Neural cell (in vitro differentiated cells): ENCODE measurements at regions not wholly inside any gene's neighbourhood (a gene's known extent, or its start where the extent isn't known, plus 50 kb on each side); places are given as distances from the start of the nearest gene placed in this dataset.

ENCODE experiments used
- H2AFZ ChIP-seq: fragments of 200-600, 300-800 bp; sonication (generic), shearing (Covaris generic); 2 replicates; pipeline ENCODE4 v1.6.0; 2014; ENCODE audit warnings: low read depth, mild to moderate bottlenecking, antibody characterized with exemption, low read length, moderate library complexity
- H3F3A ChIP-seq: fragments of 200-600 bp; shearing (Covaris generic); 2 replicates; pipeline ENCODE4 v1.6.1; 2016; ENCODE audit warnings: mild to moderate bottlenecking, moderate library complexity, mixed read lengths, antibody characterized with exemption, low read length; ENCODE audit not compliant: insufficient read depth, poor library complexity, severe bottlenecking
- H3K27ac ChIP-seq: fragments of 200-600, 300-800 bp; sonication (generic), shearing (Covaris generic); 2 replicates; pipeline ENCODE4 v1.5.1; 2014; ENCODE audit warnings: mild to moderate bottlenecking, low read length, moderate library complexity
- H3K27me3 ChIP-seq: fragments of 300-800, 200-600 bp; sonication (generic), shearing (Covaris generic); 2 replicates; pipeline ENCODE4 v1.6.0; 2014; ENCODE audit warnings: mild to moderate bottlenecking, low read depth, low read length, moderate library complexity; ENCODE audit not compliant: insufficient read depth
- H3K36me3 ChIP-seq: fragments of 300-800, 200-600 bp; sonication (generic), shearing (Covaris generic); 2 replicates; pipeline ENCODE4 v1.5.1; 2014; ENCODE audit warnings: mild to moderate bottlenecking, antibody characterized with exemption, low read length, moderate library complexity; ENCODE audit not compliant: insufficient read depth
- H3K4me2 ChIP-seq: fragments of 300-800, 200-600 bp; sonication (generic), shearing (Covaris generic); 2 replicates; pipeline ENCODE4 v1.6.0; 2014; ENCODE audit warnings: mild to moderate bottlenecking, low read length
- H3K4me3 ChIP-seq: fragments of 300-800, 200-600 bp; sonication (generic), shearing (Covaris generic); 2 replicates; pipeline ENCODE4 v1.5.1; 2014; ENCODE audit warnings: mild to moderate bottlenecking, low read length, moderate library complexity
- H3K79me2 ChIP-seq: fragments of 200-600 bp; shearing (Covaris generic); replicated peaks from 2 replicates; pipeline ENCODE4 v1.6.0; 2014; ENCODE audit warnings: mild to moderate bottlenecking, low read length, moderate library complexity; ENCODE audit not compliant: insufficient read depth
- H3K9ac ChIP-seq: fragments of 300-800, 200-600 bp; sonication (generic), shearing (Covaris generic); 2 replicates; pipeline ENCODE4 v1.6.1; 2016; ENCODE audit warnings: mild to moderate bottlenecking, low read length, mixed read lengths
- H3K9me2 ChIP-seq: fragments of 200-600 bp; shearing (Covaris generic); 2 replicates; pipeline ENCODE4 v1.6.1; 2016; ENCODE audit warnings: mild to moderate bottlenecking, low read length, mixed read lengths; ENCODE audit not compliant: insufficient read depth
- H3K9me3 ChIP-seq: fragments of 200-600, 300-800 bp; sonication (generic), shearing (Covaris generic); 2 replicates; pipeline ENCODE4 v1.6.1; 2016; ENCODE audit warnings: mild to moderate bottlenecking, mixed run types, low read length, moderate library complexity, mixed read lengths
- H4K20me1 ChIP-seq: fragments of 200-600 bp; shearing (Covaris generic); 2 replicates; pipeline ENCODE4 v1.6.1; 2016; ENCODE audit warnings: mild to moderate bottlenecking, mixed run types; ENCODE audit not compliant: insufficient read depth
- CTCF ChIP-seq: fragments of 450-650 bp; IDR thresholded peaks from 2 replicates; pipeline ENCODE4 v1.5.1; 2014; ENCODE audit warnings: antibody characterized with exemption, mild to moderate bottlenecking, moderate library complexity; ENCODE audit not compliant: poor library complexity, severe bottlenecking
- EP300 ChIP-seq: fragments of 450-650 bp; conservative IDR thresholded peaks from 2 replicates; pipeline ENCODE4 v1.6.1; 2014; ENCODE audit warnings: antibody characterized with exemption, mild to moderate bottlenecking, moderate library complexity; ENCODE audit not compliant: poor library complexity, severe bottlenecking
- EZH2 ChIP-seq: fragments of 200-600, 300-800 bp; shearing (Covaris generic), sonication (generic); IDR thresholded peaks from 2 replicates; pipeline ENCODE4 v1.6.1; 2014; ENCODE audit warnings: antibody characterized with exemption, low read length, borderline replicate concordance, mild to moderate bottlenecking; ENCODE audit not compliant: insufficient read depth, poor library complexity, severe bottlenecking
- MXI1 ChIP-seq: fragments of 450-650 bp; conservative IDR thresholded peaks from 2 replicates; pipeline ENCODE4 v1.6.1; 2014; ENCODE audit warnings: antibody characterized with exemption, mild to moderate bottlenecking; ENCODE audit not compliant: poor library complexity, severe bottlenecking
- POLR2AphosphoS5 ChIP-seq: IDR thresholded peaks from 2 replicates; pipeline ENCODE4 v1.6.1; 2012
- RAD21 ChIP-seq: fragments of 450-650 bp; conservative IDR thresholded peaks from 2 replicates; pipeline ENCODE4 v1.6.1; 2014; ENCODE audit warnings: antibody characterized with exemption, mild to moderate bottlenecking, moderate library complexity
- SMC3 ChIP-seq: fragments of 450-650 bp; conservative IDR thresholded peaks from 2 replicates; pipeline ENCODE4 v1.6.1; 2014; ENCODE audit warnings: antibody characterized with exemption, mild to moderate bottlenecking, moderate library complexity; ENCODE audit not compliant: poor library complexity
- TAF1 ChIP-seq: IDR thresholded peaks from 2 replicates; pipeline ENCODE4 v1.6.1; 2012; ENCODE audit warnings: low read depth
- TF ChIP-seq, protein P1 (sequence below): IDR thresholded peaks from 2 replicates; pipeline ENCODE4 v1.6.1; 2012; ENCODE audit warnings: borderline replicate concordance

DNA sequence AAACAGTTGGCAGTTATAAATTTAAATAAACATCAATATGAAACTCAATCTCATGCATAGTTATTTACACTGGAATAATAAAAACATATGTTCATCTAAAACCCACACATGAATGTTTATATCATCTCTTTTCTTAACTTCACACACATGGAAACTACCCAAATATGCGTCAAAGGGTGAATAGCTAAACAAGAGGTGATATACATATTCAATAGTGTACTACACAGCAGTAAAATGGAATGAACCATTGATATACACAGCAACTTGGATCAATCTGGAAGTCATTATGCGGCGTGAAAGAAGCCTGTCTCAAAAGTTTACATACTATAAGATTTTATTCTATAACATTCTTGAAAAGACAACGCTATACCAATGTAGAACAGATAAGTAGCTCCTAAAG lies 282.5 kb upstream of the POM121L12 start:
- TF ChIP-seq POLR2AphosphoS5 (no peak), RAD21 (no peak)

DNA sequence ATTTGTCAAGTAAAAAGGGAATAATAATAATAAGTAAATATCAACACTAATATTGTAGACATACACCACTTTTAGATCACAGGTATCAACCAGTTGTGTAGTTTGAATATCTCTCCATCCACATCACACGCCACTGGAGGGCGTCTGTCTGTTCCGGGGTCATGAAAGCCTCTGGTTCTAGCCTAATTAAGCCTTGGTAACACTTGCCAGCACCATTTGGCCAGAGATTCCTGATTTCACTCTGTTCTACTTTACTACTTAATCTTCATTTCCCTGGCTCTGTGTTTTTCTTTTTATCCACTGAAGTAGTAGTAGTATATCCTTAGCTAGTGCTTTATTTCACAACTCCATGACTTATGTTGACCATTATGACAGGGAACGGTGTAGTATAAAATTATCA lies 285.6 kb upstream of the POM121L12 start:
- no peak for TF ChIP-seq TAF1
- no peak for TF ChIP-seq RAD21
- TF ChIP-seq CTCF, result no peak
- no peak for TF ChIP-seq MXI1
- TF ChIP-seq EZH2, result no peak
- TF ChIP-seq SMC3, result no peak
- TF ChIP-seq POLR2AphosphoS5, result no peak
- TF ChIP-seq, protein P1, sequence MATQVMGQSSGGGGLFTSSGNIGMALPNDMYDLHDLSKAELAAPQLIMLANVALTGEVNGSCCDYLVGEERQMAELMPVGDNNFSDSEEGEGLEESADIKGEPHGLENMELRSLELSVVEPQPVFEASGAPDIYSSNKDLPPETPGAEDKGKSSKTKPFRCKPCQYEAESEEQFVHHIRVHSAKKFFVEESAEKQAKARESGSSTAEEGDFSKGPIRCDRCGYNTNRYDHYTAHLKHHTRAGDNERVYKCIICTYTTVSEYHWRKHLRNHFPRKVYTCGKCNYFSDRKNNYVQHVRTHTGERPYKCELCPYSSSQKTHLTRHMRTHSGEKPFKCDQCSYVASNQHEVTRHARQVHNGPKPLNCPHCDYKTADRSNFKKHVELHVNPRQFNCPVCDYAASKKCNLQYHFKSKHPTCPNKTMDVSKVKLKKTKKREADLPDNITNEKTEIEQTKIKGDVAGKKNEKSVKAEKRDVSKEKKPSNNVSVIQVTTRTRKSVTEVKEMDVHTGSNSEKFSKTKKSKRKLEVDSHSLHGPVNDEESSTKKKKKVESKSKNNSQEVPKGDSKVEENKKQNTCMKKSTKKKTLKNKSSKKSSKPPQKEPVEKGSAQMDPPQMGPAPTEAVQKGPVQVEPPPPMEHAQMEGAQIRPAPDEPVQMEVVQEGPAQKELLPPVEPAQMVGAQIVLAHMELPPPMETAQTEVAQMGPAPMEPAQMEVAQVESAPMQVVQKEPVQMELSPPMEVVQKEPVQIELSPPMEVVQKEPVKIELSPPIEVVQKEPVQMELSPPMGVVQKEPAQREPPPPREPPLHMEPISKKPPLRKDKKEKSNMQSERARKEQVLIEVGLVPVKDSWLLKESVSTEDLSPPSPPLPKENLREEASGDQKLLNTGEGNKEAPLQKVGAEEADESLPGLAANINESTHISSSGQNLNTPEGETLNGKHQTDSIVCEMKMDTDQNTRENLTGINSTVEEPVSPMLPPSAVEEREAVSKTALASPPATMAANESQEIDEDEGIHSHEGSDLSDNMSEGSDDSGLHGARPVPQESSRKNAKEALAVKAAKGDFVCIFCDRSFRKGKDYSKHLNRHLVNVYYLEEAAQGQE, result no peak
- no peak for TF ChIP-seq EP300
- Histone ChIP-seq H4K20me1 (no peaks in the 10 kb centered on the region), H3F3A (no peaks in the 10 kb centered on the region), H3K4me2 (no peak overlapping the region), H3K9ac (no peak overlapping the region), H3K79me2 (no peaks in the 10 kb centered on the region), H3K27me3 (no peaks in the 10 kb centered on the region), H3K36me3 (no peaks in the 10 kb centered on the region), H3K27ac (no peak overlapping the region), H3K9me2 (no peaks in the 10 kb centered on the region), H2AFZ (no peak overlapping the region), H3K4me3 (no peak overlapping the region), H3K9me3 (no peaks in the 10 kb centered on the region)

More for the DNA sequence above, 282.5 kb upstream of the POM121L12 start:
- no peaks in the 10 kb centered on the region for H3K36me3 ChIP-seq
- H4K20me1 ChIP-seq, result no peaks in the 10 kb centered on the region
- no peak overlapping the region for H3K4me2 ChIP-seq
- no peak overlapping the region for H3K9ac ChIP-seq
- H3K27me3 ChIP-seq, result no peaks in the 10 kb centered on the region
- H3K4me3 ChIP-seq, result no peak overlapping the region
- H3K79me2 ChIP-seq, result no peaks in the 10 kb centered on the region
- H3F3A ChIP-seq, result no peaks in the 10 kb centered on the region
- H3K9me3 ChIP-seq, result no peaks in the 10 kb centered on the region
- no peaks in the 10 kb centered on the region for H3K9me2 ChIP-seq
- no peak overlapping the region for H2AFZ ChIP-seq
- no peak overlapping the region for H3K27ac ChIP-seq

DNA sequence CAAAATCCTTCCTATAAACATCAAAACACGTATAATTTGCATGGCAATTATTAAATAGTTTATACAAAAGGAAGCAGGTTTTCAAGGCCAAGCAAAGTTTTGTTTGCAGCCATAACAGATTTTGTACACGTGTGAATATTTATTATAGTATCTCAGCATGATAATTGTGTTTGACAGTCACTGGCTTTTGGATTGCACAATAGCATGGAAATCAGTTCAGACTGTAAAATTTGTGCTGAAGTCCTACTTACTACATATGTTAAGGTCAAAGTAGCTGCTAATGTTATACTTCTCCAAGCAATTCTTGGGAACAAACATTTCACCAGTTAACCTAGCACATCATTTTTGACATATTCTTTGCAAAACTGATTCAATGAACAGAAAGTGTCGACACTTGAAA lies 287.6 kb upstream of the POM121L12 start:
- TF ChIP-seq TAF1 (no peak), POLR2AphosphoS5 (no peak), RAD21 (no peak), EP300 (no peak), CTCF (no peak), SMC3 (no peak)
- TF ChIP-seq, protein P1, result no peak
- Histone ChIP-seq H3K9me3 (no peaks in the 10 kb centered on the region), H3K27ac (no peak overlapping the region), H4K20me1 (no peaks in the 10 kb centered on the region), H3F3A (no peaks in the 10 kb centered on the region), H3K36me3 (no peaks in the 10 kb centered on the region), H2AFZ (no peak overlapping the region), H3K9me2 (no peaks in the 10 kb centered on the region), H3K4me2 (no peak overlapping the region), H3K4me3 (no peak overlapping the region), H3K27me3 (no peaks in the 10 kb centered on the region), H3K9ac (no peak overlapping the region), H3K79me2 (no peaks in the 10 kb centered on the region)
